ENCODE measurements at regions not wholly inside any gene's neighbourhood (a gene's known extent, or its start where the extent isn't known, plus 50 kb on each side); places are given as distances from the start of the nearest gene placed in this dataset.

DNA sequence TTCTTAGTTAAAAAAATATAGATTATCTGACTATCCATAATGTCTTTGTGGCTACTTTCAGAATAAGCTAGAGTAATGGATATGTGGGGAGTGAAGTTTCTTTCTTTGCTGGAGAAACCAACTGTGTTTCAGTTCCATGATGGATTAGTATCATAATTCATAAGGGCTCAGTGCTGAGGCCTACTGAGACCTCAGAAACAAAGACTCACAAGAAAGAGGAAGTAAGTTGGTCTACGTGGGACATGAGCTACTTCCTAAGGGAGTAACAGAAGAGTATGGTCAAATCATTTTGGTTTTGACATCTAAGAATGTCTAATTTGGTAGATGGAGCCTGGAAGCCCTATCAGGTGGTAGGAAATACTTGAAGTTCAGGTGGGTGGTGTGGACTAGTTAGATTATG is 99.0 kb upstream of the HTR2A start:
- no peaks in the 10 kb centered on the region for H3K4me1 ChIP-seq
- no peak overlapping the region for H3K27ac ChIP-seq
- H3K27me3 ChIP-seq, result no peaks in the 10 kb centered on the region
- DNase-seq, result no peak
- no peaks in the 10 kb centered on the region for H3K36me3 ChIP-seq
- H3K9me3 ChIP-seq (replicated peaks), result no peaks in the 10 kb centered on the region
- H3K4me3 ChIP-seq, result no peak overlapping the region

GRCh38 chr13:46994492-46994891 is 97.6 kb upstream of the HTR2A start:
- Histone ChIP-seq H3K27me3 (no peaks in the 10 kb centered on the region), H3K4me3 (no peak overlapping the region), H3K4me1 (no peaks in the 10 kb centered on the region), H3K36me3 (no peaks in the 10 kb centered on the region), H3K27ac (no peak overlapping the region), H3K9me3 (replicated peaks) (no peaks in the 10 kb centered on the region)
- DNase-seq, result no peak

DNA sequence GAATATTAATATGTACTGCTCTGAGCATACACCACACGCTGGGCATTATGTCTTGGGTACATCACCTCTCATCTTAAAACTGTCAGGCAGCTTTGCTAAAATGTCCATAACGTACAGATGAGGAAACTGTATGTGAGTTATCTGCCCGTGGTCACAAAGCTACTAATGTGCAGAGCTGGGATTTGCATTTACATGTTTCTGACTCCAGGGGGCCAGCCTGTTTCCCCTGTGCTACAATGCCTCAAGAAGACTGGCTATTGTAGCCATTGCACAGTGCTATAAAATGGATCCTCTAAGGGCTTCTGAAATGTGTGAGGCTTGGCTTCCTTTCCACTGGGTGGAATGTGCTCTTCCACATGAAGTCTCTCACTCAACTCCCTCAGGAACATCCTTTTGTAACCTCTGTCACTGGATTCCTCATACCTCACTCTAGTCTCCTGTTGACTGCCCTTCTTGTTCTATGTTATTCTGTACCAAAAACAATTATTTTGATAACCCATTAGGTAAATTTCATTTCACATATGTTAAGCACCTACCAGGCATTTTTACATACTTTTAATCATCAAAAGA is 95.6 kb upstream of the HTR2A start:
- no peaks in the 10 kb centered on the region for H3K27me3 ChIP-seq
- H3K9me3 ChIP-seq (replicated peaks), result no peaks in the 10 kb centered on the region
- H3K4me1 ChIP-seq, result no peaks in the 10 kb centered on the region
- H3K36me3 ChIP-seq, result no peaks in the 10 kb centered on the region
- no peak overlapping the region for H3K4me3 ChIP-seq
- H3K27ac ChIP-seq, result no peak overlapping the region
- peak in 1 of 2 experiments; percentile 30 for DNase-seq

DNA sequence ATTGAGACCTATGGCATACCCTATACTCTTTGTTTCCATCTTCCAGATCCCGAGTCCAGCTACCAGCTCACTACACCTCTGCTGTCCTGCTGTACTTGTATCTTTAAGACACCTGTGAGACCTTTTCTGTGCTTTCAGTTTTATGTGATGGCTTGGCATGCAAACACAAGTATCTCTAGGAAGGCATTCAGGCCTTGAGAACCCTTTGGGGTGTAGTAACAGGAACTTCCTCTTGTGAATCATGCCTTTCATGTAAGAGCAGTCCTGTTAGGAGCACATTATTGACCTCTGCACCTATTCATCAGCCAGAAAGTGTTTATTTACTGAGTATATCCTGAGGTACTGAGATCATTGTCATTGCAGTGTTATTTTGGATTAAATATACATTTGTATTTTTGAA is 87.0 kb upstream of the HTR2A start:
- no peaks in the 10 kb centered on the region for H3K9me3 ChIP-seq (replicated peaks)
- H3K27me3 ChIP-seq, result no peaks in the 10 kb centered on the region
- H3K36me3 ChIP-seq, result no peaks in the 10 kb centered on the region
- H3K4me3 ChIP-seq, result no peak overlapping the region
- no peak for DNase-seq
- no peaks in the 10 kb centered on the region for H3K4me1 ChIP-seq
- H3K27ac ChIP-seq, result no peak overlapping the region

- Histone ChIP-seq H3K4me1 (no peaks in the 10 kb centered on the region), H3K36me3 (no peaks in the 10 kb centered on the region), H3K9me3 (replicated peaks) (no peaks in the 10 kb centered on the region), H3K27me3 (no peaks in the 10 kb centered on the region), H3K4me3 (no peak overlapping the region), H3K27ac (no peak overlapping the region)
- DNase-seq, result no peak
Observed at GRCh38 chr13:46982856-46983582, 86.2 kb upstream of the HTR2A start.

DNA sequence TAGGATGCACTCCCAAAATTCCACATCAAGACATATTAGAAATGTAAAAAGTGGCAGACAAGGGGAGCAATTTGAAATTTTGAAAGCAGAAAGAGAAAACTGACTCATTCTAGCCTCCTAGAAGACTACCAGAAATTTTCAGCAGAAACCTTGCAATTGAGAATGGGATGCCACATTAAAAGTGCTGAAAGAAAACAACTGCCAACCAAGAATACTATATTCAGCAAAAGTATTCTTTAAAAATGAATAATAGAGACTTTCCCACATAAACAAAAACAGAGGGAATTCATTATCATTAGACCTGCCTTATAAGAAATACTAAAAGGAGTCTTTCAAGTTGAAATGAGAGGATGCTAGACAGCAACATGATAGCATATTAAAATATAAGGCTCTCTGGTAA is 78.3 kb upstream of the HTR2A start:
- no peak for DNase-seq
- Histone ChIP-seq H3K27ac (no peak overlapping the region), H3K27me3 (no peaks in the 10 kb centered on the region), H3K9me3 (replicated peaks) (no peaks in the 10 kb centered on the region; the same call in 1 of the 2 replicates), H3K4me1 (no peaks in the 10 kb centered on the region), H3K4me3 (no peak overlapping the region), H3K36me3 (no peaks in the 10 kb centered on the region)

GRCh38 chr13:46968450-46968849 is 71.6 kb upstream of the HTR2A start:
- Histone ChIP-seq H3K4me1 (no peaks in the 10 kb centered on the region), H3K4me3 (no peak overlapping the region), H3K27ac (no peak overlapping the region), H3K36me3 (no peaks in the 10 kb centered on the region), H3K9me3 (replicated peaks) (no peaks in the 10 kb centered on the region), H3K27me3 (no peaks in the 10 kb centered on the region)
- no peak for DNase-seq

DNA sequence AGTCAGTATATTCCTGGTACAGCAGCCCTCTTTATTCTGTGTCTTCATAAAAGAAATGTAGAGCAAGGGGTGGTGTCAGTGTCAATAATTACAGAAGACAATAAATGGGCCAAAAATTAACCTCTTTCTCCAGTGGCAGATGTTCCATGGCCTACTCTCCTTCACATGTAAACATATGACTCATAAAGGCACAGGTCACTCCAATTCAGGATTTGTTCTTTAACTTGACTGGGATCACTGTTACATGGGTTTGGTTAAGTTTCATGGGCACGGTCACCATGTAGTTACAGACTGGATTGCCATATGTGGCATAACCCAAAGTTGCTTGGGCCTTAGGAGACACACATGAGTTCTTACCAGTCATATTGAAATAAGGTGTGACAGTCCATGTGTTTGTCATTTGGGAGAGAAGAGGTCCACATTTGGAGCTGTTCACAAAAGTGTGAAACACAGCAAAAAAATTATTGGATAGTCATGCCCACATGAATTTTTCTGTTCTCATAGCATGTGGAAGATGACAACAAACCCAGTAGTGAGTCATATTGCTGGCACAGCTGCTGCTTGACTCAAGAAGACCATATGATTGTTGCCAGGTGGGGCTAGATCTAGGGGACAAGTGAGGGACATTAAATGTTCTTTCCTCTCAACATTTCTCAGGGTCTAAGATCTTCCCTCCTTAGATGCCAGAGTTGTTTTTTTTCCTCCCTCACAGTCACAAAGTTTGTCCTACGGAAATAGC is 68.1 kb upstream of the HTR2A start:
- no peak overlapping the region for H3K27ac ChIP-seq
- H3K4me1 ChIP-seq, result no peaks in the 10 kb centered on the region
- no peaks in the 10 kb centered on the region for H3K9me3 ChIP-seq (replicated peaks)
- no peaks in the 10 kb centered on the region for H3K36me3 ChIP-seq
- no peak overlapping the region for H3K4me3 ChIP-seq
- H3K27me3 ChIP-seq, result no peaks in the 10 kb centered on the region; the same call in 1 of the 2 replicates
- DNase-seq, result no peak

GRCh38 chr13:46963904-46964303 is 67.1 kb upstream of the HTR2A start:
- H3K4me3 ChIP-seq, result no peak overlapping the region
- H3K36me3 ChIP-seq, result no peaks in the 10 kb centered on the region
- no peak overlapping the region for H3K27ac ChIP-seq
- no peaks in the 10 kb centered on the region for H3K9me3 ChIP-seq (replicated peaks)
- DNase-seq, result no peak
- no peaks in the 10 kb centered on the region; the same call in 1 of the 2 replicates for H3K27me3 ChIP-seq
- H3K4me1 ChIP-seq, result no peaks in the 10 kb centered on the region

- no peak overlapping the region for H3K4me3 ChIP-seq
- DNase-seq, result peak in 1 of 2 experiments; percentile 11
- H3K27me3 ChIP-seq, result no peaks in the 10 kb centered on the region; the same call in 1 of the 2 replicates
- H3K27ac ChIP-seq, result no peak overlapping the region
- H3K36me3 ChIP-seq, result no peaks in the 10 kb centered on the region
- no peaks in the 10 kb centered on the region for H3K9me3 ChIP-seq (replicated peaks)
- no peaks in the 10 kb centered on the region for H3K4me1 ChIP-seq
Observed at GRCh38 chr13:46962281-46962941, 65.6 kb upstream of the HTR2A start.

- Histone ChIP-seq H3K27me3 (no peaks in the 10 kb centered on the region; the same call in 1 of the 2 replicates), H3K4me1 (no peaks in the 10 kb centered on the region), H3K4me3 (no peak overlapping the region), H3K27ac (no peak overlapping the region), H3K9me3 (replicated peaks) (no peaks in the 10 kb centered on the region), H3K36me3 (no peaks in the 10 kb centered on the region)
- peak in 1 of 2 experiments; percentile 9 for DNase-seq
Observed at GRCh38 chr13:46961719-46962118, 64.9 kb upstream of the HTR2A start.

DNA sequence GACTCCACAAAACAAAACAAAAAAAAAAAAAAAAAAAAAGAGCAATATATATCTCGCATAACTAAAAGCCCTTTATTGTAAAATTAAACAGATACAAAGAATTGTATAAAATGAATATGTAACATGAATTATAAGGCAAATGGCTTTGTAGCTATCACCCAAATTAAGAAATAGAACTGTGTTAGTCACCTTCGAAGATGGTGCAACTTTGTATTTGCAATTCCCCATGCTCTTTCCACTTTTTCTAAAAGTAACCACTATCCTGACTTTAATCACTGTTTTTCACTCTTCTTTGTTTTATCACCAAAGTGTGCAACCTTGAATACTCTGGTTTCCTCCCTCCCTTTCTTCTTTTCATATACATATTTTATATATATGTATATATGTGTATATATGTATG is 57.1 kb upstream of the HTR2A start:
- H3K36me3 ChIP-seq, result no peaks in the 10 kb centered on the region; the same call in 1 of the 2 replicates
- no peaks in the 10 kb centered on the region for H3K27me3 ChIP-seq
- no peaks in the 10 kb centered on the region for H3K4me1 ChIP-seq
- H3K27ac ChIP-seq, result no peak overlapping the region
- no peak for DNase-seq
- H3K4me3 ChIP-seq, result no peak overlapping the region
- no peaks in the 10 kb centered on the region for H3K9me3 ChIP-seq (replicated peaks)

DNA sequence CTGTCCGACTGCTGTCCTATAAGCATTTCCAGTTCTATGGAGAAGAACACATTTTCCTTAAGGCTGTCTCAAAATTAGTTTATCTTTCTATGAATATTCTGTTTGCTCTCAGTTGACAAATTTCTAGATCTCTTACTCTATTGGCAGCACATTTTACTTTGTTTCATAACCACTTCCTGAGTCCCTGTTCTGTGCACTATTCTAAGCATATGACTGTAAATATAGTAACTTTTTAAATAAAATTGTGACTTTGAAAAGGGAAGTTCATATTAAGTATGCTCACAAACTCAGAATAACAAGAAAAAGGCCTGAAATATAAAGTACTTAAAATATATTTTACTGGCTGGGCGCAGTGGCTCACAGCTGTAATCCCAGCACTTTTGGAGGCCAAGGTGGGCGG is 56.5 kb upstream of the HTR2A start:
- Histone ChIP-seq H3K4me1 (no peaks in the 10 kb centered on the region), H3K27ac (no peak overlapping the region), H3K9me3 (replicated peaks) (no peaks in the 10 kb centered on the region), H3K4me3 (no peak overlapping the region), H3K36me3 (no peaks in the 10 kb centered on the region; the same call in 1 of the 2 replicates), H3K27me3 (no peaks in the 10 kb centered on the region)
- DNase-seq, result no peak

DNA sequence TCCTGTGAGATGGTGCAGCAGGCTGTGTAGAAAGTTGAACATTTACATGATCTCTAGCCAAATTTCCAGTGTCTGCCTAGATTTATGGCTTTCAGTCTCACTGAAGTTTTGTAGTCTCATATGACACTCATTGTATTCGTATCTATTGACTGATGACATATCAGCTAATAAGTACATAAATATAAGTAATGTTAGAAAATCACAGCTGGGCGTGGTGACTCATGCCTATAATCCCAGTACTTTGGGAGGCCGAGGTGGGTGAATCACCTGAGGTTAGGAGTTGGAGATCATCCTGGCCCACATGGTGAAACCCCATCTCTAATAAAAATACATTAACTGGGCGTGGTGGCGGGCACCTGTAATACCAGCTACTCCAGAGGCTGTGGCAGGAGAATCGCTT is 54.7 kb upstream of the HTR2A start:
- Histone ChIP-seq H3K27me3 (no peaks in the 10 kb centered on the region), H3K27ac (no peak overlapping the region)
- no peak for DNase-seq

GRCh38 chr13:46949211-46949610 is 52.4 kb upstream of the HTR2A start:
- Histone ChIP-seq H3K36me3 (no peaks in the 10 kb centered on the region), H3K4me3 (no peak overlapping the region), H3K27ac (no peak overlapping the region), H3K9me3 (replicated peaks) (no peaks in the 10 kb centered on the region), H3K27me3 (no peaks in the 10 kb centered on the region), H3K4me1 (no peaks in the 10 kb centered on the region)
- no peak for DNase-seq

More for the DNA sequence above, 54.7 kb upstream of the HTR2A start:
- Histone ChIP-seq H3K4me1 (no peaks in the 10 kb centered on the region), H3K9me3 (replicated peaks) (no peaks in the 10 kb centered on the region), H3K4me3 (no peak overlapping the region), H3K36me3 (no peaks in the 10 kb centered on the region; the same call in 1 of the 2 replicates)
